ENCODE measurements at regions not wholly inside any gene's neighbourhood (a gene's known extent, or its start where the extent isn't known, plus 50 kb on each side); places are given as distances from the start of the nearest gene placed in this dataset.
"Not testable (repeated sequence)": the region's sequence is repeated elsewhere in the genome, so short reads cannot be mapped to it uniquely, and the experiment has no call there.

- no peak for DNase-seq (ENCODE audit: low spot score)
Measured at GRCh38 chr4:107391009-107391629, 328.9 kb downstream of the PAPSS1 start.

- no peak for DNase-seq (ENCODE audit: low spot score)
Measured at GRCh38 chr4:107389965-107390364, 330.1 kb downstream of the PAPSS1 start.

- no peak for DNase-seq (ENCODE audit: low spot score)
Measured at GRCh38 chr4:107388736-107389274, 331.2 kb downstream of the PAPSS1 start.

- peak; percentile 2 for DNase-seq (ENCODE audit: low spot score)
Measured at GRCh38 chr4:107380836-107381438, 339.1 kb downstream of the PAPSS1 start.

GRCh38 chr4:107380190-107380589 lies 339.8 kb downstream of the PAPSS1 start:
- DNase-seq (ENCODE audit: low spot score): no peak

GRCh38 chr4:107379054-107379869 lies 340.8 kb downstream of the PAPSS1 start:
- no peak for DNase-seq (ENCODE audit: low spot score)

- DNase-seq (ENCODE audit: low spot score): no peak
Measured at GRCh38 chr4:107376293-107376692, 340.2 kb upstream of the DKK2 start.

- DNase-seq (ENCODE audit: low spot score): no peak
Measured at GRCh38 chr4:107366900-107367299, 330.8 kb upstream of the DKK2 start.

- no peak for DNase-seq (ENCODE audit: low spot score)
Measured at GRCh38 chr4:107366016-107366735, 330.1 kb upstream of the DKK2 start.

GRCh38 chr4:107363125-107363524 lies 327.0 kb upstream of the DKK2 start:
- no peak for DNase-seq (ENCODE audit: low spot score)

- no peak for DNase-seq (ENCODE audit: low spot score)
Measured at GRCh38 chr4:107359208-107359607, 323.1 kb upstream of the DKK2 start.

GRCh38 chr4:107354304-107354703 lies 318.2 kb upstream of the DKK2 start:
- not testable (repeated sequence) for DNase-seq (ENCODE audit: low spot score)

- DNase-seq (ENCODE audit: low spot score): no peak
Measured at GRCh38 chr4:107351196-107351595, 315.1 kb upstream of the DKK2 start.

GRCh38 chr4:107349732-107350131 lies 313.6 kb upstream of the DKK2 start:
- DNase-seq (ENCODE audit: low spot score): no peak

- no peak for DNase-seq (ENCODE audit: low spot score)
Measured at GRCh38 chr4:107349266-107349665, 313.2 kb upstream of the DKK2 start.

GRCh38 chr4:107348188-107349050 lies 312.3 kb upstream of the DKK2 start:
- no peak for DNase-seq (ENCODE audit: low spot score)

GRCh38 chr4:107333518-107333917 lies 297.4 kb upstream of the DKK2 start:
- no peak for DNase-seq (ENCODE audit: low spot score)

- not testable (repeated sequence) for DNase-seq (ENCODE audit: low spot score)
Measured at GRCh38 chr4:107332656-107333055, 296.5 kb upstream of the DKK2 start.

- no peak for DNase-seq (ENCODE audit: low spot score)
Measured at GRCh38 chr4:107330916-107331315, 294.8 kb upstream of the DKK2 start.

- no peak for DNase-seq (ENCODE audit: low spot score)
Measured at GRCh38 chr4:107319386-107319785, 283.3 kb upstream of the DKK2 start.

GRCh38 chr4:107318078-107318477 lies 282.0 kb upstream of the DKK2 start:
- no peak for DNase-seq (ENCODE audit: low spot score)
